Stimulated activated CD8-positive, alpha-beta memory T cell treated with anti-CD3 and anti-CD28 coated beads, Interleukin-12 subunit alpha, Interleukin-12 subunit beta, amount 100 ng/mL, for 24 hours (primary cell): ENCODE measurements at regions not wholly inside any gene's neighbourhood (a gene's known extent, or its start where the extent isn't known, plus 50 kb on each side); places are given as distances from the start of the nearest gene placed in this dataset.

Experiments
- DNase-seq: peaks from one replicate; pipeline ENCODE4 v3.0.0-alpha.2; 2020; ENCODE audit errors: extremely low read depth

DNA sequence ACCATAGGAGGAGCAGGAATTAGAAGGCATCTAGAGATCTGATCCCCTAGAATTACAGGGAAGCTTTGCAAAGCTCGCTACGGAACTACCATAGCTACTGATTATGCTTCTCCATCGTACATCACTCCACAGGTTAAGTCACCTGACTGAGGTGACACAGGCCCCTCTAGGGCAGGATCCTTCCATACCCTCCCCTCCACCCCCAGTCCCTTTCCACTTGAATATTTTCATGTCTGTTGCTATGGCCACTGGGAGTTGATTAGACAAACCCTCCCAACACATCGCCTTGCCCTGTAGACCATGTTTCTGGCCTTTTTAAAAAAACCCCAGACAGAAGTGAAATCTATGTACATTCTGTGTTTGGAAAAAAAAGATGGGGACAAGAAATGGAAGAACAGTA lies 287.1 kb downstream of the SOX9 start:
- DNase-seq = no peak

DNA sequence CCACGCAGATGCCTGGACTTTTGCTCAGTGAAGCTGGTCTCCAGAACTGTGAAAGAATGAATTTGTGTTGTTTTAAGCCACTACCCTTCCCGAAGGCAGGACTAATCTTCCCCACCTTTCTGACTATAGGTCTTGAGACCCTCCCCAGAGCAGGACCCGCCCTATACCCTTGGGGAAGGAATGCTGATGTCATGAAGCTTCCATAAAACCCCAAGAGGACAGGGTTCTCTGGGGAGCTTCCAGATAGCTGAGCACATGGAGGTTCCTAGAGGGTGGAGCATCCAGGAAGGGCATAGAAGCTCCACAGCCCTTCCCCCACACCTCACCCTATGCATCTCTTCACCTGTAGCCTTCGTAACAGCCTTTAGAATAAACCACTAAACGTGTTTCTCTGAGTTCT lies 287.8 kb downstream of the SOX9 start:
- no peak for DNase-seq

DNA sequence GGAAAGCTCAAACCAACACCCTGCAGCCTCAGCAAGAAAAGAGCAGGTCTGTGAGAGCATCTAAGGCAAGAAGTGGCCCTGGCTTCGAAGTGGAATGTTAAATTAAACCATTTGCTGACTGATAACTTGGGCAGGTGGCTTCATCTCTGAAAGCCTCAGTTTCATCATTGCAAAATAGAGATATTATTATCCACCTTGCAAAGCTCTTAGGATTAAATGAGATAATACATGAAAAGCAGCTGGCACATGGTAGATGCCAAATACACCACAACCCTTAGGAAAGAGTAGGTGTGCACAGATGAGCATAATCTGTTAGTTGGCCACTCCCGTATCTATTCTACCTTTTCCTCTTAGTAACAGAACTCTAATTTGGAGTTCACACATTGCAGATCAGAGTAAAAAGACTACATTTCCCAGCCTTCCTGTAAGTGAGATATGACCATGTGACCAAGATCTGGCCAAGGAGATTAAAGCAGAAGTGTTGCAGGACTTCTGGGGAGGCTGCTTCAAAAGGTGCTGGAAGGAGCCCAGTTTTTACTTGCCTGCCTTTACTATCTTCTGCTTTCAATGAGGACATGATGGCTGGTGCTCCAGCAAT lies 288.7 kb downstream of the SOX9 start:
- DNase-seq = no peak

DNA sequence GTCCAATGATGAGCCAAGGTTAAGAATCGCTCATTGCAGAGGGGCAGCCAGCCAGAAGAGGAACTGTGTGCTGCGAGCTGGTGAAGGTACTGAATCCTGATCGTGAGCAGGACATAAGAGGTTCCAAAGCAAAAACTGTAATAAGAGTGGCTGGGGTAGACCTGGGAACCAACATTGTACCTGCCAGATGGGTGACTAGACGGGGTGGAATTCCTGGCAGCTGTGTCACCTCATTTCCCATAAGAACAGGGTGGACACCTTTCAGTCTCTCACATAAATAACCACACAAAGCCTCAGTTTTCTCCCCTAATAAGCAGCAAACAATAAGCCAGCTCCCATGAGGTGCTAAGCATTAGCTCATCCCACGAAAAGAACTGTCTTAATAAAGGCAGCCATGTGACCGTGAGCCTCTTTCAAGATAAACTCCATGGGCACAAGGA lies 290.3 kb downstream of the SOX9 start:
- no peak for DNase-seq

DNA sequence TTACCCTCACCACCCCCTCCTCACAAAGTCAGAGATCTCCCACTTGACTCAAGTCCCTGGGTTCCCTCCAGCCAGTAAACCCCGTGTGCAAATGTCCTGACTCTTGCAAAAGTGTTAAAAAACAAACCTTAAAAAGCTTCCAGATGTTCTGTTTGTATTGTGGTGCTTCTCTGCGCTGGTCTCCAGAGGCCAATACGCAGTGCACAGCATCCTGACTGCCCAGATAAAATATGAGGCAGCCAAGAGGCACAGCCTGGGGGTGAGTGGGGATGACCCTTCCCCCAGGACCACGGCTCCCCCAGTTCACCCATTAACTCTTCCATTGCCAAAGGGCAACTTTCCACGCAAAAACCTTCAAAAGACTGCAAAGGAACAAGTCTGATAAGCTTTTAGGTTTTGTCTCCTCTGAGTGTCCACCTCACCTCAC lies 291.8 kb downstream of the SOX9 start:
- no peak for DNase-seq

DNA sequence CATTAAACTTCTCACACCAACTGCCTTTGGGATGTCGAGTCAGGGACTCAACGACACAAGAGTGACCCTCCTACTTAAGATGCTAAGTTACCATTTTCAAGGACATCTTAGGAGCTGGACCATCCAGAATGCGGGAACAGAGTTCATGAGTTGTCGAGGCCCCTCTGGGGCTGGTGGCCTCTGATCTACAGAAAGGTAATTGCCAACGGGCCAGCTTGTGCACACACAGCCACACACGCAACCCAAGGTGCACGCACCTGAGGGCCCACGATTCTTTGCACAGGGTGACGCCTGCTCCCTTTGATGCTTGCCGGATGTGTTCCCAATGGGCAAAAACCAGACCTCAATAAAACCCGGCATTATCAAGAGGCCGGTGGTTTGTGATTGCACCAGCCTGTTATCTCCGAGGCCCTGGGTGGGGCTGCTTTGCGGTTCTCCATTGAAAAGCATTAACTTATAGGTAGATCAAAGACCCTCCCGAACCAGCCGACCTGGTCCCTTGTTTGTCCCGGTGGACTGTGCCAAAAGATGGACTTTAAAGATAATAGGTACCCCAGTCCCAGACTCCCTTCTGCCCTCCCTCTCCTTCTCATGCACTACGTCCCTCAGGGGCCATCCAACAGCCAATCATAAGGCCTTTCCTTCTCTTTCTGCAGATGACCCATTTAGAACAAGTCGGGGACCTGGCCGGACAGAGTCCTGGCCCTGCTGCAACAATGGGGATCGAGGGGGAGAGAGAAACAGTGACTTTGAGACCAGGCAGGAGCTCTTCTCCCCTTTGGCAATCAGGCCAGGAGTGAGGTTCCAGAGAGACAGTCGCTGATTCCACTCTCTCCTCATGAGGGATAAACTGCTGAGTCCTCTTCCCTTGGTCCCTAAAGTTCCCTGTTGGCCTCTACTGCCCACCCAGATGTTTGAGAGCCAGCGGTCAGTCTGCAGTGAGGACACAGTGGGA lies 292.5 kb downstream of the SOX9 start:
- DNase-seq = no peak

DNA sequence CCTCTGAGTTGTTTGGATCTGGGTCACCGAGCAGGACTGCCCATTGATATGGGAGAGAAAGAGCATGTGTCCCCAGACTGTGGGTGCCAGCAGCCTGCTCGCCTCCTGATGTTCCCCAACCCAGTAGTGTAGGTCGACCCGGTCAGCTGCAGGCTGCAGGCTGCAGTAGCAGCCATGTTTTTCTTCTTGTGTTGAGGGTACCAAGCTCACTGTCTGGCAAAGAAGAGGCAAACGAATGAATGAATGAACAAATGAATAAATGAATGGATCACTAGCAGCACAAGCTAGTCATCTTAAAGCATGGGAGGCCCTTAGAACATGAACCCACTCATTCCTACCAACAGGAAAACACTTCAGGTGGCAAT lies 293.2 kb downstream of the SOX9 start:
- DNase-seq = no peak

DNA sequence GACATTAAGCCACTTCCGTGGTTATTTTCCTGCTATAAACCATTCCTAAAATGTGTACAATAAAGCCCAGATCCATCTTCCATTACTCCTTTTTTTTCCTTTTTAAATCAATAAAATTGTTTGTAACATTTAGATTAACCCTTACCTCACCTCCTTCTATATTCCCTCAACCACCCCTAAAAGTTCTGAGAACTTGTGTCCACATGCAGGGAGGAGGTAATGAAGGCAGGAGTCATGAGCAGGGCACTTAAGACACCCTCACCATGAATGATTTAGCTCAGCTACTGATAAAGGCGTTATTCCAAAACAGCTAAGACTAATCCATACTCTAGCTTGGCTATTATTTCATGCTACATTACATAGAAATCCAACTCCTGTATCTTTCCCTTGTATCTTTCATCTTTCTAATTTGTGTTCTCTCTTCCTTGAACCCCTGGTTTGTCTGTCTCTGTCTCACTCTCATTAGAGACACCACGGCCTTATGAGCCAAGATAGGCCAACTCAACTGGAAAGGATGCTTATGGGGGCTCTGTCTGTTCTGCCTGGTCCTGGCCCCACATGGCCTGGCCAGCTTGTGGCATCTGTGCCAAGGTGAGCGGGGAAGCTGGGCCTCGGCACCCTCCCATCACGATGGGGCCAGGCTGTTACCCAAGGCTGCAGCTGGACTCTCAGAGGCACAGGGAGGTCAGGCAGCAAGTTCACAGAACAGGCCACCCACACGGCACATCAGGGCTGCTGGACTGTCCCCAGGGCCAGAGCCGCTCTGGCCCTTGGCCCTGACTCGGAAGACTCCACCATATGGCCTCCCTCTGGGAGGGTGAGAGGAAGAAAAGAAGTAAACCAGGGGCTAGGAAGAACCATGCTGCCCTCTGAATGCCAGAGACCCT lies 294.4 kb downstream of the SOX9 start:
- no peak for DNase-seq

DNA sequence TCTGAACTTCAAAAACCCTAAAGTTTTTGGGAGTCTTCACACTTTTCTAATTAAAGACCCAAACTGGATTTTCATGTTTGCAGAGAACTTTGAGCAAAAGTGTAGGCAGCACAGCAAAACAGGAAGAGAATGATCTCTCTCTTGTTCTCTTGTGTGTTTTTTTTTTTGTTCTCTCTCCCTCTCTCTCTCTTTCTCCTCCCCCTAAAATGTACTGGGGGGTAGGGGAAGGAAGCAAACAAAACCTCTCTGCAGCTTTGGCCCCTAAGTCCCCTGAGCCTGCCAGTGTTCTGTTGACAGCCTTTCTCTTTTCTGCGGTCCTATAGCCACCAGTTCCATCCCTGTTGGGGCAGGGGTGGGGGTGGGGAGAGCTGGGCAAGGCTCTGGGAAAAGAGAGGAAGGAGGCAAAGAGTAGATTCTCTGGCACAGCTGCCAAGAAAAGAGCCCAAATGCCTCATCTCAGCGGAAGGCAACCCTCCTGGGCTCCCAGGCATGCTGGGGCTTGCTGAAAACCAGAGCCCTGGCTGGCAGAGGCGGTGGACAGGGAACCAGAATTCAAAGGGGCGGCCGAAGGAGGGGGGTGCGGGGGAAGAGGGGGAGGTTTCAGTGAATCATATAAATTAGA lies 295.3 kb downstream of the SOX9 start:
- no peak for DNase-seq

DNA sequence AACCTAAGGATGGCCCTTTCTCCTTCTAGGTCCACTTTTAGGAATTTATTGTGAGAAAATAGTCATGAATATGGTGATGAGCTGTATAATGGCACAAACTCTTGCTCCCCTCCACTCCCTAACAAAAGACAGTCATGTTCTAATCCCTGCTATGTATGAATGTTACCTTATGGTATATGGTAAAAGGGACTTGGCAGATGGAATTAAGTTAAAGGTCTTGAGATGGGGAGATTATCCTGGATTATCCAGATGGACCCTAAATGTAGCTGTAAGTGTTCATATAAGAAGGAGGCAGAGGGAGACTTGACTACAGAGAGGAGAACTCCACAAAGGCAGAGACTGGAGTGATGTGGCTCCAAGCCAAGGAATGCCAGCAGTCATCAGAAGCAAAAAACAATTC lies 296.1 kb downstream of the SOX9 start:
- DNase-seq = no peak

DNA sequence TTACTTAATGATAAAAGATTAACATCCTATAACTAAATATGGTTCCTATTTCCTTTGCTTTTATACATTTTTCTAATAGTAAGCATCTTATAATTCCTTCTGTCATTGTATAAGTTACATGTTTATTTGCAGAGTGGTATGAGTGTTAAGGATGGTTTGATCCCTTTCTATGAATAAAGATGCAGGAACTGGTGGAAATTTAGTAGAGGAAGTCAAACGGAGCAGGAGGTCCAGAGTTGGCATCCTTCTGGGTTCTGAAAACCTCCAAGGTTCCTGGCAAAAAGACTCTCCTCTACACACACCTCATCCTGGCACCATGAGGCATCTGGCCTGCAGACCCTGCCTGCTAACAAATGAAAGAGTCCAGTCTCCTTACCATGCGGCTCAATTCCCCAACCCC lies 296.8 kb downstream of the SOX9 start:
- no peak for DNase-seq

DNA sequence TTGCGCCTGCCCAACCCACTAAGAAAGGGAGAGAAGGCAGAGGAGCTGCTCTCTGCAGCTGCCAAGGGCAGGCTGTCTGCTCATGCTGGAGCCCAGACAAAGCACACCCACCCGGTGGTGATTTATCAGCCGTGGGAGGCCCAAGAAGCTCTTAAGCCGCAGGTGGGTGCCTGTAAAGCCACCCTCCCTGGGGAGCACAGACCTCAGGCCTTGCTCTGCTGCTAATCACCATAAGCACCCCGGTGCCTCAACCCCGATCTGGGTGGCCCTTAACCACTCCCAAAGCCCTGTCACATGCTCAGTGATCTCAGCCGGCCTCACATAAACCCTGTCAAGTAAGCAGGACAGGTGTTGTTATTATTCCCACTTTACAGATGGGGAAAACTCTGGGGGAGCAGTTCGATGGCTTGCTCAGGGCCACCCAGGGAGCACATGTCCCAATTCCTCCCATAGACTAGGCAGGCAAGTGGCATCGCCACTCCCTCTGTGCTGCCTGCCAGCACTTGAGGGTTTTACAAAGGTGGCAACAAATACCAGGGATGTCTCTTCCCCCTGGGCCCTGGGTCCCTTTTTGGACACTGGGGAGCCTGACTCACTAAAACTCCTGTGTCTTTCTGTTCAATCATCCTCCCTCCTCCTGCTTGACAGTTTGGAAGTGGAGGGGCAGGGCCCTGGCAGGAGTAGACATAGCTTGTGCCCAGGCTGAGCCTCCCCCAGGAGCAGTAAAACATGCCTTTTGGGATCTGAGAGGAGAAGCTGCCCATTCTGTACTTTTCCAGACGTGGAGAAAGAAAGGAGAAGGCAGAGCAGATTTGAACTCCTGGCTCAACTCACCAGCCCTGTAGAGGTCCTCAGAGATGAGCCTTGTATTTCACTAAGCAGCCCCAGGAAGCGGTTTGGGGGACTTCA lies 299.3 kb downstream of the SOX9 start:
- DNase-seq = no peak

DNA sequence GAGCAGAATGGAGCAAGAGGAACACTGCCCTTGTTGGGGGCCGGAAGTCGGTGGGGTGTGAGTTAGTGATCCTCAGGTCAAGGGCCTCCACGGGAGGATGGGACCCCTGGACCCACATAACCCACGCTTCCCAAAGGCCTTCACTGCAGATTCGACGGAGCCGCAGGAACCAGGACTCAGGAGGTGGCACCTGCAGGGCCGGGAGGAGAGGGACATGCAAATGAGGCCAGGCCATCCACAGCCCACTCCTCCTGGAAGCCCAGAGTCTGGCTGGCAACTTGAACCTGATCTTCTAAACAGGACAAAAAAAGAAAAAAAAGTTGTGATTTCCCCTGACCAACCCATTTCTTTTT lies 299.9 kb downstream of the SOX9 start:
- DNase-seq = no peak

DNA sequence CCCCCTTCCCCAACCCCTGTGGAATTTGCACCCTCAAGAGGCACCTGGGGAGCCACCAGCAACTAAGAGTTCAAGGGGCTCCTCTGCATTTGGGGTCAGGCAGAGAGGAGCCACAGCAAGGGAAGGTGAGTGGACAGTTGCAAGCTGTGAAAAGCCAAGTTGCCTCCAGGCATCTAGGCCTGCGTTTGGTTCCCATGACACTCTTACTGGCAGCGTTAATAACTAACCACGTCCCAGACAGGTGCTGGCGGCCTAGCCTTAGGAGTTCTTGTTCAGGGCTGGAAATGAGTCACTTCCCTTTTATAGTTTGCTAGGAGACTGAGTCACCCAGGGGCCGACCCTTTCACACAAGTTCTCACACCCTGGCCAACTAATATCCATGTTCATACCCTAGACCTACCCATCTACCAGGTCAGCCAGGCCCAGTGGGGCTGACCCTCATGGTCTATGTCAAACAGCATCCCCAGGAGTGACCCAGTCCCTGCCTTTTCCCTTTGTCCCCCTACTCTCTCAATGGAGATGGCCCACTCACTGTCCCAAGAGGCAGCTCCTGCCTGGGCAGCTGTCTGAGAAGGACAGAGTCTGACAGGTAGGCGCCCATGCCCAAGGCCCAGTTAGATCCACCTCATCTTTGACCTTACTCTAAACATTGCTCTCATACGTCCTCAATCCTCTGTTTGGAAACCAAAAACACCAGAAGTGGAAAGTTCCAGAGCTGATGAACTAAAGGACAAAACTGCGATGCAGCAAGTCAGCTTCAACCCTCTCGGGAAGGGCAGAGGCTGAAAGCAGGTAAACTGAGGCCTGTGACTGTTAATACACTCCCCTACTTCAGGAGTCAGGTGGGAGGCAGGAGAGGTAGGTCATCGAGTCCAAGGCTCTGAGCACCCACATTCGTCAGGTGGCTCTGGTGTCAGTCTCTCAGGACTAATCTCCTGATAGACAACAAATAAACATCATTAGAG lies 300.6 kb downstream of the SOX9 start:
- DNase-seq = peak; percentile 9

DNA sequence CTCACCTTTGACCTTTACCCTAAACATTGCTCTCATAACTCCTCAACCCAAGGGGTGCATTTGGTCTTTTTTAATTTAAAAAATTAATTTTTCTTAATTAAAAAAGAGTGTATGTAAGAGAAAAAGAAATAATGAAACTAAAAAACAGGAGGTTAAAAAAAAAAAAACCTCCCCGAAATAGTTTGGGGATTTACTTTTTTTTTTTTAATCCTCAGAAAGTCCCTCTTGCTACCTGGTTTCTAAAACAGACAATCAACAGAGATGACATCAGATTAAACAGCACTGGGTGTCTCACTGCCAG lies 301.3 kb downstream of the SOX9 start:
- no peak for DNase-seq

DNA sequence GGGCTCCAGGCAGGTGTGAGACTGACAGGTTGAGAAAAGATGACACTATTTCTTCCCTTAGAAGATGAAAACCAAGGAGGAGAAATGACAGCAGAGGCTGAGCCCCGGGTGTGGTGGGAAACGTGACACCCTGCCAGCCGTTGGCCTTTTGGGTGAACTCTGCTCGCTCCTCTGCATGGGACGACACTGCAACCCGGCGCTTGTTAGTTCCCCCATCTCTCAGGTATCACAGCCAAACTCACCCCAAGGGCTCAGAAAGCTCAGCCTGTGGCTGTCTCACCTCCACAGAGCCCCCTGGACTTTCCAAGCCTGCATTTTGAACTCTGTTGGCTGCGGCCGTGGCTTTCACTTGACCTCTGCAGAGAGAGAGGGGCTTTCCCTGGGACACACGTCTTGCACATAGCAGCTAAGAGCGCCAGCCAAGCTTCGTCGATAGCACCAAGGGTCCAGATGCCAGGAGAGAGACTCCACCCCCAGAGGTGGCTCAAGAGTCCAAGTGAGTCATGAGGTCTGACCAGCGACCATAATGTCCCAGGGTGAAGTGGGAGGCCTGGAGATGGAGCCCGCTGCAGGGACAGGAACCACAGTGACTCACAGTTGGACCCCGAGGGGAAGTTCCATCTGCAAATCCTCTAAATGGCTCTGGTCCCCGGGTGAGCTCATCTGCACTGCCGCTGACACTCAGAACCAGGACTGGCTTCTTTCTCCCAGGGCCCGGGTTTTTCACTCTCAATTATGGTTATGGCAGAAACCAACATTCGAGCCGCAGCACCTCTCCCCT lies 301.9 kb downstream of the SOX9 start:
- DNase-seq = no peak

DNA sequence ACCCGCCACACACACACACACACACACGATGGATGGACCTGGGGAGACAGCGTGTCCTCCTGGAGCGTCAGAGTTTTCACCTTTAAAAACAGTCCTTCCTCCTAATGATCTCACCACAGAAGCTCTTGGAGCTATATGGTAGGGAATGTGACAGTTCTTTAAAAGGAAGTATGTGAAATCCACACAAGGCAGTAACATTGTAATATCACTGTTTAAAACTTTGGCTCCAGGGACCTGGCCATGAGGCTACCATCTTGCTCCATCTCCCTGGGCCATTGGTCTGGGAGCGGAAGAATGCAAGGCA lies 302.4 kb downstream of the SOX9 start:
- no peak for DNase-seq

DNA sequence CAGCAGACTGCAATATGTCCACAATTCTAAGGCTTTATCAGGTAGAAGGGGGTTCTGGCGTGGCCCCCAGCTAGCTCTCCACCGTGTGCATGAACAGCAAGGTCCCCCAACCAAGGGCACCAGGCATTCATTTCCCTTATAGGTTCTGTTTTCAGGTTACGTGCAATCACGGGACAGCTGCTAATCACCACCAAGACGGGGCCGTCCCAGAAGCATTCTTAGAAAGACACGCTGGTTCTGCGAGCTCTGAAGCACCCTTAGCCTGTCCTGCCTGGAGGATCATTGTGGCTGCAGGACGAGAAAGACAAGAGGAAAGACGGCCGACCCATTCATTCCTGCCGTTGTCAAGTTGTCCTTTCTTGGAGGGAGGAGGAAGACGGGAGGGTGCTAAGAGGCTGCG lies 302.9 kb downstream of the SOX9 start:
- DNase-seq = no peak

DNA sequence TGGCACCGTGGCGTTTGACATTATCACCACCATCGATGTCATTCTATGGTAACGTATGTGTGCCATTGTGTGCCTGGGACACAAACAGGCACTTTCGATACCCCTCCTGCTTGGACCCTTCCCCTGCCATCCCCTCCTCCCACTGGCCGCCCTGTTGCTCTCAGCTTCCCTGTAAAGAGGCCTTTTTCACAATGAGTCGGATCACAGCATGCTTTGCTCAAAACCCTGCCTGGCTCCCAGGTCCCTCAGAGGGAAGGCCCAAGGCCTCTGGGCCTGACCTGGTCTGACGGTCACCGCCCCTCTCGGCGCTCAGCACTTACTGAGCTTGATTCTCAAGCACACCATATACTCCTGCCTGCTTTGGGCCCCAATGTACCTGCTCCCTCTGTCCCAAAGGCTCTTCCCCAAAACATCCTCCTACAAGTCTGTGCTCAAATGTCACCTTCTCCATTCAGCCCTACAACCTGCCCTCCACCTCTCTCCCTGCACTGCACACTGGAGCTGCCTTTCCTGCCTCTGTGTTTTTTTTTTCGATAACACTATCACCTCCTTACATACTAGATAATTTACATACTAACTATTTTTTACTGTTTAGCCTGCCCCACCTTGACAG lies 303.8 kb downstream of the SOX9 start:
- DNase-seq = no peak
